Transverse colon (tissue), 4 donors: ENCODE measurements at regions not wholly inside any gene's neighbourhood (a gene's known extent, or its start where the extent isn't known, plus 50 kb on each side); places are given as distances from the start of the nearest gene placed in this dataset.

Source experiments
- DNase-seq: peaks from one replicate; pipeline ENCODE4 v3.0.0-alpha.2; 2019
- H3K27ac ChIP-seq, 4 donors: fragments of 200-600 bp; sonication (generic); 2 replicates each; pipeline ENCODE4 v1.5.1; 2016 to 2018; ENCODE audit warnings: inconsistent platforms in 4 of 4
- H3K27me3 ChIP-seq: fragments of 200-600 bp; sonication (generic); 2 replicates; pipeline ENCODE4 v1.5.1; 2017; ENCODE audit warnings: inconsistent platforms
- H3K36me3 ChIP-seq, 4 donors: fragments of 200-600 bp; sonication (generic); 2 replicates each; pipeline ENCODE4 v1.5.1; 2017 to 2019; ENCODE audit warnings: inconsistent platforms in 4 of 4
- H3K4me1 ChIP-seq, 4 donors: fragments of 200-600 bp; sonication (generic); 2 replicates each; pipeline ENCODE4 v1.5.1; 2017 to 2020; ENCODE audit warnings: inconsistent platforms in 4 of 4
- H3K4me3 ChIP-seq, 4 donors: fragments of 200-600 bp; sonication (generic); 1 replicate in 1 of 4; 2 replicates in 3 of 4; pipeline versions ENCODE4 v1.5.1 to v1.6.1; 2017 to 2019; ENCODE audit warnings: inconsistent platforms in 4 of 4
- H3K9me3 ChIP-seq, 2 donors: fragments of 200-600 bp; sonication (generic); 2 replicates each; pipeline ENCODE4 v1.5.1; 2017 to 2019; ENCODE audit warnings: inconsistent platforms in 2 of 2
- EP300 ChIP-seq: sonication (generic); formaldehyde crosslinking; IDR thresholded peaks from one replicate; pipeline ENCODE4 v1.6.1; 2017; ENCODE audit warnings: antibody characterized with exemption, low read depth
- POLR2A ChIP-seq: fragments of 450-650 bp; IDR thresholded peaks from one replicate; pipeline ENCODE4 v1.6.1; 2016; ENCODE audit warnings: antibody characterized with exemption, mild to moderate bottlenecking, moderate library complexity
- POLR2AphosphoS5 ChIP-seq, 3 donors: sonication (generic); formaldehyde crosslinking; IDR thresholded peaks; one replicate each; pipeline ENCODE4 v1.6.1; 2016; ENCODE audit warnings: antibody characterized with exemption in 3 of 3
- WGBS, 2 donors: methylation state at CpG; one replicate each; pipeline ENCODE4 v1.1.5; 2018; ENCODE audit warnings: low coverage in 1 of 2; 5-methylcytosine and 5-hydroxymethylcytosine counted together
- in situ Hi-C, 4 donors: fragments of 200-750 bp; cut with MboI; loops; one replicate each; pipeline versions ENCODE4 v1.15.0 to v1.15.1; 2017; ENCODE audit warnings: low sequenced_read_pairs in 3 of 4, low pct_ligation_motif_present in 1 of 4, low pct_unique_long_range_greater_than_20kb in 1 of 4
- intact Hi-C: fragments of 100-400 bp; cut with DNase I; formaldehyde crosslinking; loops from one replicate; pipeline ENCODE4 v1.15.1; 2023; ENCODE audit warnings: low total_unique reads
- TF ChIP-seq, protein P1 (sequence below), 5 experiments: fragments of 200-600 bp in 3 of 5; fragments of 450-650 bp in 2 of 5; sonication (generic) in 3 of 5; IDR thresholded peaks; 1 replicate in 2 of 5; 2 replicates in 3 of 5; pipeline ENCODE4 v1.5.1; 2016 to 2017; ENCODE audit warnings: antibody characterized with exemption in 5 of 5, inconsistent platforms in 3 of 5, mild to moderate bottlenecking in 2 of 5, moderate library complexity in 1 of 5

DNA sequence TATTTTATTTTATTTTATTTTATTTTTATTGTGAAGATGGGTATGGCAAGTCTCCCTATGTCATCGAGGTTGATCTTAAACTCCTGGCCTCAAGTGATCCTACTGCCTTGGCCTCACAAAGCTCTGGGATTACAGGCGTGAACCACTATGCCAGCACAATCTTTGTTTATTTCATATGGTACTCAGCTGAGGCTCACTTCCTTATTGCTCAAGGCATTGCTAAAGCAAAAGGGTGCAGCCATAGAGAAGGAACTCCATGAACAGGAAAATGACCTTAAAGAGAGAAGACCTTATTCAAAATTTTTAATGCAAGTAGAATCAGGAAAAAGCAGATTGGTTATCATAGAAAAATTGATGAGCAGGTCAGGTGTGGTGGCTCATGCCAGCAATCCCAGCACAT lies 110.6 kb upstream of the RBBP6 start:
- DNase-seq: peak; percentile 35
- Histone ChIP-seq H3K27me3 (no peaks in the 10 kb centered on the region), H3K4me3 (no peak overlapping the region), H3K9me3 (no peaks in the 10 kb centered on the region), H3K4me1 (peaks cover 0 to 11% (median 3%) of the 10 kb centered on the region in 4 donors), H3K27ac (peak overlapping the region; percentile 18 to 68 (median 50)), H3K36me3 (no peaks in the 10 kb centered on the region)
- intact Hi-C loops (no loop called here), in situ Hi-C loops (no loop called here)
- 22 to 45% methylated on average over 2 of the region's 2 CpGs for WGBS, 2 donors
- peak in 1 of 3 donors; percentile 13 for TF ChIP-seq POLR2AphosphoS5 (IDR thresholded peaks at IDR 0.05)
- TF ChIP-seq, protein P1, sequence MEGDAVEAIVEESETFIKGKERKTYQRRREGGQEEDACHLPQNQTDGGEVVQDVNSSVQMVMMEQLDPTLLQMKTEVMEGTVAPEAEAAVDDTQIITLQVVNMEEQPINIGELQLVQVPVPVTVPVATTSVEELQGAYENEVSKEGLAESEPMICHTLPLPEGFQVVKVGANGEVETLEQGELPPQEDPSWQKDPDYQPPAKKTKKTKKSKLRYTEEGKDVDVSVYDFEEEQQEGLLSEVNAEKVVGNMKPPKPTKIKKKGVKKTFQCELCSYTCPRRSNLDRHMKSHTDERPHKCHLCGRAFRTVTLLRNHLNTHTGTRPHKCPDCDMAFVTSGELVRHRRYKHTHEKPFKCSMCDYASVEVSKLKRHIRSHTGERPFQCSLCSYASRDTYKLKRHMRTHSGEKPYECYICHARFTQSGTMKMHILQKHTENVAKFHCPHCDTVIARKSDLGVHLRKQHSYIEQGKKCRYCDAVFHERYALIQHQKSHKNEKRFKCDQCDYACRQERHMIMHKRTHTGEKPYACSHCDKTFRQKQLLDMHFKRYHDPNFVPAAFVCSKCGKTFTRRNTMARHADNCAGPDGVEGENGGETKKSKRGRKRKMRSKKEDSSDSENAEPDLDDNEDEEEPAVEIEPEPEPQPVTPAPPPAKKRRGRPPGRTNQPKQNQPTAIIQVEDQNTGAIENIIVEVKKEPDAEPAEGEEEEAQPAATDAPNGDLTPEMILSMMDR (IDR thresholded peaks at IDR 0.05): no peak

GRCh38 chr16:24430954-24431760 lies 108.2 kb upstream of the RBBP6 start:
- intact Hi-C loops (no loop called here), in situ Hi-C loops (no loop called here)
- H3K4me3 ChIP-seq: no peak overlapping the region
- H3K9me3 ChIP-seq: no peaks in the 10 kb centered on the region
- DNase-seq: no peak
- 55 to 60% methylated on average over 6 of the region's 6 CpGs for WGBS, 2 donors
- H3K36me3 ChIP-seq: no peaks in the 10 kb centered on the region
- no peaks in the 10 kb centered on the region for H3K27me3 ChIP-seq
- peaks cover 0 to 11% (median 3%) of the 10 kb centered on the region in 4 donors for H3K4me1 ChIP-seq
- no peak overlapping the region for H3K27ac ChIP-seq
- TF ChIP-seq EP300 (no peak), POLR2AphosphoS5 (IDR thresholded peaks at IDR 0.05) (no peak), POLR2A (no peak)
- TF ChIP-seq, protein P1 (IDR thresholded peaks at IDR 0.05): no peak

DNA sequence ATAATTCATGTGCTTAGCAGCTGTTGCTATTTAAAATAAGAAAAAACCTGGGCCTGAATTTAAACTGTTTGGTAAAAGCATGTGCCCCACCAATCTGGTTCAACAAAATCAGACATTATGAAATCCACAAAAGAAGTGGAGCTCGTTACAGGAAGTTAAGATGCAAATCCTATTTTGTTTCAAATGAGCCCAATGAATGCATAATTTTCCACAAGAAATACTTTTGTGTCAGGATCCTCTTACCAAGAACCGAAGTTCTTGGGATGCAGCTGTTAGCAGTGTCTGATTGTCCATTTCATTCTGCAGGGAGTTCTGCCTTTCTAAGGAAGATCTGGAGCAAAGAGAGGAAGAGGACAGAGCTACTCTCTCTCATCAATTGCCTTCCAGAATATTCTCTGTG lies 105.7 kb upstream of the RBBP6 start:
- 52 to 65% methylated on average over 2 of the region's 2 CpGs for WGBS, 2 donors
- Histone ChIP-seq H3K9me3 (no peaks in the 10 kb centered on the region), H3K4me3 (no peak overlapping the region), H3K4me1 (peaks cover 0 to 4% (median 1%) of the 10 kb centered on the region in 4 donors), H3K36me3 (no peaks in the 10 kb centered on the region), H3K27ac (no peak overlapping the region), H3K27me3 (no peaks in the 10 kb centered on the region)
- TF ChIP-seq, protein P1 (IDR thresholded peaks at IDR 0.05): no peak
- TF ChIP-seq EP300 (no peak), POLR2A (no peak), POLR2AphosphoS5 (IDR thresholded peaks at IDR 0.05) (no peak)
- no peak for DNase-seq
- intact Hi-C loops (no loop called here), in situ Hi-C loops (no loop called here)

- intact Hi-C loops: no loop called here
- Histone ChIP-seq H3K36me3 (no peaks in the 10 kb centered on the region), H3K27ac (no peak overlapping the region), H3K27me3 (no peaks in the 10 kb centered on the region), H3K4me1 (no peaks in the 10 kb centered on the region), H3K9me3 (no peaks in the 10 kb centered on the region), H3K4me3 (no peak overlapping the region)
- in situ Hi-C loops: no loop called here
- TF ChIP-seq POLR2A (no peak), POLR2AphosphoS5 (IDR thresholded peaks at IDR 0.05) (no peak), EP300 (no peak)
- TF ChIP-seq, protein P1 (IDR thresholded peaks at IDR 0.05): no peak
- 67 to 81% methylated on average over 3 to 6 of the region's 6 CpGs for WGBS, 2 donors
- no peak for DNase-seq
Observed at GRCh38 chr16:24440306-24440705, 99.1 kb upstream of the RBBP6 start.
